Esophagus squamous epithelium (tissue), 5 donors: ENCODE measurements at regions not wholly inside any gene's neighbourhood (a gene's known extent, or its start where the extent isn't known, plus 50 kb on each side); places are given as distances from the start of the nearest gene placed in this dataset.

Experiments used
- DNase-seq: peaks from one replicate; lab custom pipeline; 2025; lab: John Stamatoyannopoulos, UW
- H3K27ac ChIP-seq, 4 donors: fragments of 200-600 bp; sonication (generic); one replicate each; pipeline ENCODE4 v1.5.1; 2016 to 2019; ENCODE audit warnings: mild to moderate bottlenecking in 1 of 4
- H3K27me3 ChIP-seq, 4 donors: fragments of 200-600 bp; sonication (generic); 1 replicate in 3 of 4; 2 replicates in 1 of 4; pipeline versions ENCODE4 v1.5.1 to v1.6.0; 2017 to 2021; ENCODE audit warnings: antibody characterized with exemption in 1 of 4
- H3K36me3 ChIP-seq, 3 donors: fragments of 200-600 bp; sonication (generic); one replicate each; pipeline ENCODE4 v1.5.1; 2016 to 2019
- H3K4me1 ChIP-seq, 3 donors: fragments of 200-600 bp; sonication (generic); one replicate each; pipeline ENCODE4 v1.5.1; 2017 to 2019
- H3K4me3 ChIP-seq, 4 donors: fragments of 200-600 bp; sonication (generic); 1 replicate in 3 of 4; 2 replicates in 1 of 4; pipeline ENCODE4 v1.5.1; 2016 to 2019; ENCODE audit warnings: mild to moderate bottlenecking in 2 of 4, moderate library complexity in 1 of 4
- H3K9me3 ChIP-seq, 3 donors: fragments of 200-600 bp; sonication (generic); one replicate each; pipeline ENCODE4 v1.5.1; 2016 to 2019
- POLR2A ChIP-seq, 4 donors: fragments of 450-650 bp; IDR thresholded peaks; one replicate each; pipeline ENCODE4 v1.6.1; 2017; ENCODE audit warnings: antibody characterized with exemption in 4 of 4, mild to moderate bottlenecking in 4 of 4, moderate library complexity in 3 of 4
- WGBS, 2 donors: methylation state at CpG; one replicate each; pipeline ENCODE4 v1.1.5; 2018; 5-methylcytosine and 5-hydroxymethylcytosine counted together
- intact Hi-C: fragments of 100-400 bp; cut with DNase I; formaldehyde crosslinking; loops from one replicate; pipeline ENCODE4 v1.15.0; 2022
- TF ChIP-seq, protein P1 (sequence below), 6 experiments: fragments of 450-650 bp in 4 of 6; fragments of 200-600 bp in 2 of 6; sonication (generic) in 2 of 6; IDR thresholded peaks; one replicate each; pipeline ENCODE4 v1.5.1; 2016 to 2019; ENCODE audit warnings: antibody characterized with exemption in 6 of 6, mild to moderate bottlenecking in 4 of 6, moderate library complexity in 4 of 6
- donor health status: DM: yes; HTN: yes; CAD: no.

DNA sequence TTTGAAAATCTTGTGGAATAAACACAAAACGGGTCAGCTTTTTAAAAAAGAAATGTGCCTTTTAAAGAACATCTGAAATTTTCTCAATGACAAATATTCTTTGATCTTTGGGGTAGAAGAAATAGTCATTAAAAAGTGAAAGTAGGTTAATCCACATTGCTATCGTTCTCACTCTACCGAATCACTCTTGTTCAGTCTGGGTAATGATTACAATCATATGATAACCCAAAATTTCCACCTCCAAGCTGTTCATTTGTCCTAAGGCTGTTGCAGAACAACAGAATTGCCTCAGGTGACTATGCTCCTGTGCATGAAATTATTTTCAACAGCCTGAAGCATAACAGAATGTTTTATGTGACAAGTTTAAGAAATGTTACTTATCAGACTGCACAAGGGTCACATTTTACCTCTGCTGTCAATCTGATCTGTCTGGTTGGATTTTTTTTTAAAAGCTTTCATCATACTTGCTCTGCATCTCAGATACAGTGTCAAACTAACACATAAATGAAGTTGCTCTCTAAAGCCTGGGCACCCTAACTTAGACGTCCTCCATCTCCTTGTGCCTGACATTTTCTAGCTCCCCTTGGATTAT lies 227.3 kb downstream of the LURAP1L start:
- 22 to 28% methylated on average over 4 of the region's 4 CpGs for WGBS, 2 donors
- no peaks in the 10 kb centered on the region for H3K9me3 ChIP-seq
- intact Hi-C loops, result no loop called here
- H3K4me3 ChIP-seq, result no peak overlapping the region
- H3K36me3 ChIP-seq, result no peaks in the 10 kb centered on the region
- no peaks in the 10 kb centered on the region for H3K27me3 ChIP-seq
- peaks cover 0 to 12% (median 5%) of the 10 kb centered on the region in 3 donors for H3K4me1 ChIP-seq
- TF ChIP-seq POLR2A (IDR thresholded peaks at IDR 0.05), result no peak
- TF ChIP-seq, protein P1, sequence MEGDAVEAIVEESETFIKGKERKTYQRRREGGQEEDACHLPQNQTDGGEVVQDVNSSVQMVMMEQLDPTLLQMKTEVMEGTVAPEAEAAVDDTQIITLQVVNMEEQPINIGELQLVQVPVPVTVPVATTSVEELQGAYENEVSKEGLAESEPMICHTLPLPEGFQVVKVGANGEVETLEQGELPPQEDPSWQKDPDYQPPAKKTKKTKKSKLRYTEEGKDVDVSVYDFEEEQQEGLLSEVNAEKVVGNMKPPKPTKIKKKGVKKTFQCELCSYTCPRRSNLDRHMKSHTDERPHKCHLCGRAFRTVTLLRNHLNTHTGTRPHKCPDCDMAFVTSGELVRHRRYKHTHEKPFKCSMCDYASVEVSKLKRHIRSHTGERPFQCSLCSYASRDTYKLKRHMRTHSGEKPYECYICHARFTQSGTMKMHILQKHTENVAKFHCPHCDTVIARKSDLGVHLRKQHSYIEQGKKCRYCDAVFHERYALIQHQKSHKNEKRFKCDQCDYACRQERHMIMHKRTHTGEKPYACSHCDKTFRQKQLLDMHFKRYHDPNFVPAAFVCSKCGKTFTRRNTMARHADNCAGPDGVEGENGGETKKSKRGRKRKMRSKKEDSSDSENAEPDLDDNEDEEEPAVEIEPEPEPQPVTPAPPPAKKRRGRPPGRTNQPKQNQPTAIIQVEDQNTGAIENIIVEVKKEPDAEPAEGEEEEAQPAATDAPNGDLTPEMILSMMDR (IDR thresholded peaks at IDR 0.05), result no peak
- no peak for DNase-seq
- H3K27ac ChIP-seq, result no peak overlapping the region

DNA sequence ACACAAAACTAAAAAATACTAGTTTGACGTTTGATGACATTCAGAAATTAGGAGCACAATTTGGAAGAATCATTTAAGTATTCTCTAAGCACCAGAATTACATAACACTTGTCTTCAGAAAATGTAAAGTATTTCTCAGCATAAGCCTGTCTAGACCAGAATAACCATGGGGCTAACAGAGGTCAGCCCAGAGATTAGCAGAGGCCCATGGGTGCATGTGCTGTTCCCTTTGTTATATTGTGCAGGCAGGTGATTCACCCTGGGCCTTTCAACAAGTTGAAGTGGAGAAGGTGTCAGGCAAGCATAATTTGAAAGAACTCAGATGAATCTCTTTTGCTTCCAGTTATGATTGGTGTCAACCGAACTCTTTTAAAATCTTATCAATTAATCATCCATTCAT lies 227.9 kb downstream of the LURAP1L start:
- Histone ChIP-seq H3K27ac (no peak overlapping the region), H3K36me3 (no peaks in the 10 kb centered on the region), H3K27me3 (no peaks in the 10 kb centered on the region), H3K9me3 (no peaks in the 10 kb centered on the region), H3K4me3 (no peak overlapping the region), H3K4me1 (peaks cover 0 to 12% (median 5%) of the 10 kb centered on the region in 3 donors)
- 42 to 47% methylated on average over 2 of the region's 2 CpGs for WGBS, 2 donors
- intact Hi-C loops, result no loop called here
- DNase-seq, result no peak
- TF ChIP-seq POLR2A (IDR thresholded peaks at IDR 0.05), result no peak
- TF ChIP-seq, protein P1 (IDR thresholded peaks at IDR 0.05), result no peak

DNA sequence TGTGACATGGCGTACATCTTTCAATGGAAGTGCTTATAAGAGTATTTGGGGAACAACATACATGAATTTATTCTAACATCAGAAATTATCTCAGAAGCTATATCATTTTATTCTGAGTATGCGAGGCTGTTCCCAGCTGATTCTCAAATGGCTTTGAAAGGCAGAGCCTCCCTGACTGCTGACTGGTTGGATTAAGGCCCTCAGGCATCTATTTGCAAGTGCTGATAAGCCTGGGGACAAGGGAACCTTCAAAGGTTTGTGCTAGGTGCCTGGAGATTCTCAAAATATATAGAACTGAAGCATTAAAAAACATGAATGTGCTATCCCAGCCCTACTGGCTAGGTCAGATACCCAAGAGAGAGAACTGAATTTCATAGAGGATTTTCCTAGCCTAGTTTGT lies 235.1 kb downstream of the LURAP1L start:
- intact Hi-C loops, result no loop called here
- TF ChIP-seq, protein P1 (IDR thresholded peaks at IDR 0.05), result no peak
- TF ChIP-seq POLR2A (IDR thresholded peaks at IDR 0.05), result no peak
- Histone ChIP-seq H3K36me3 (no peaks in the 10 kb centered on the region), H3K4me3 (no peak overlapping the region), H3K27me3 (no peaks in the 10 kb centered on the region), H3K4me1 (no peaks in the 10 kb centered on the region), H3K27ac (no peak overlapping the region), H3K9me3 (no peaks in the 10 kb centered on the region)
- 94 to 97% methylated on average over 2 of the region's 2 CpGs for WGBS, 2 donors
- DNase-seq, result no peak

DNA sequence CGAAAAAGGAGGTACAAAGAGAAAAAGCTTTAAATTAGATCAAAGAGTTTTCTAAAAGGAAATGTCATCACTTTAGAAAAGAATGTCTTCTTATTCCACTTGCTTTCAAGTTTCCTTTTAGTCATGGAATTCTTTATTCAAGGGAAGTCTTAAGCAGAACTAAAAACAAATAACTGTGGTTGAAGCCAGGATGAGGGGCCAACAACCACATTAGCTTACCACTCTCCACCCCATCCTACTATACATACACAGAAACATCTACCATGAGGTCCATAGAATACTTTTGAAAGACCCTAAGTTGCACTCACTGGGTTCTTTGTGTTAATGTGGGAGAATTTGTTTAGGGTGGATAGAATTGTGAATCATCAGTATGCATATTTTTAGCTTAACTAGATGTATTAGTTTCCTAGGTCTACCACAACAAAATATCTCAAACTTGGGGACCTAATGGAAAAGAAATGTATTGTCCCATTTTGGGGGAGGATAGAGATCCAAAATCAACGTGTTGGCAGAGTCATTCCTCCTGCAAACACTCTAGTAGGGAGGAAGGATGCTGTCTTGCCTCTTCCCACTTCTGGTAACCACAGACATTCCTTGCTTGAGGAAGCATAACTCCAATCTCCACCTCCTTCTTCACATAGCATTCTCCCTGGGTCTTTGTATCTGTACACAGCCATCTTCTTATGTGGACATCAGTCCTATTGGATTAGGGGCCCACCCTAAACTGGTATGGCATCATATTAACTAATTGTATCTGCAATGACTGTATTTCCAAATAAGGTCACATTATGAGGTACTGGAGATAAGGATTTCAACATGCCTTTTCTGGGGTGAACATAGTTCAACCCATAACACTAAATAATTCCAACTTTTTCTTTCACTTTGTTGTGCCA lies 239.4 kb downstream of the LURAP1L start:
- Histone ChIP-seq H3K9me3 (no peaks in the 10 kb centered on the region), H3K36me3 (no peaks in the 10 kb centered on the region), H3K4me1 (no peaks in the 10 kb centered on the region), H3K27me3 (no peaks in the 10 kb centered on the region), H3K27ac (no peak overlapping the region), H3K4me3 (no peak overlapping the region)
- 24 to 40% methylated on average over 2 of the region's 2 CpGs for WGBS, 2 donors
- TF ChIP-seq, protein P1 (IDR thresholded peaks at IDR 0.05), result no peak
- no peak for TF ChIP-seq POLR2A (IDR thresholded peaks at IDR 0.05)
- intact Hi-C loops, result no loop called here
- no peak for DNase-seq

DNA sequence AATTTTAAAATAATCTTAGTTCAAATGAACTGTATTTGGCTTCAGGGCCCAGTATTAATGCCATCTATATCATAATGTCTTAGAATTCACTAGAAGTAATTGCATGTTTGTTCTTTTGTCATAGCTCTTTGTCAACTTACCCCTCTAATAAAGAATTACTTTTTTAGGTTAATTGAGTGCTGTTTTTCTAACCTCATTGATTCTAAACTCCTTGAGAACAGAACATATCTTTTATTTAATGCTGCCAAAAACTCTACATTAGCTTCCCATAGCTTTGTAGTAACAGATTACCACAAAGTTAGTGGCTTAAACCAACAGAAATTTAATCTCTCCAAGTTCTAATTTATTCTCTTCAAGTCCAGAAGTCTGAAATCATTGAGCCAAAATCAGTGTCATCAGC lies 242.4 kb downstream of the LURAP1L start:
- intact Hi-C loops, result no loop called here
- no peaks in the 10 kb centered on the region for H3K9me3 ChIP-seq
- peaks cover 0 to 4% (median 0%) of the 10 kb centered on the region in 3 donors for H3K4me1 ChIP-seq
- no peak for DNase-seq
- H3K27ac ChIP-seq, result no peak overlapping the region
- H3K36me3 ChIP-seq, result no peaks in the 10 kb centered on the region
- TF ChIP-seq, protein P1 (IDR thresholded peaks at IDR 0.05), result no peak
- H3K27me3 ChIP-seq, result no peaks in the 10 kb centered on the region
- no peak overlapping the region for H3K4me3 ChIP-seq
